ENCODE measurements at regions not wholly inside any gene's neighbourhood (a gene's known extent, or its start where the extent isn't known, plus 50 kb on each side); places are given as distances from the start of the nearest gene placed in this dataset.
"Not testable (repeated sequence)": the region's sequence is repeated elsewhere in the genome, so short reads cannot be mapped to it uniquely, and the experiment has no call there.

GRCh38 chr14:40252817-40253447 lies 820.7 kb upstream of the FBXO33 start:
- no peak overlapping the region for H3K27ac Mint-ChIP-seq
- no peak overlapping the region for H3K4me3 Mint-ChIP-seq
- DNase-seq (no peak), ATAC-seq (replicated peaks in 1 of 2) (no peak)
- no peaks in the 10 kb centered on the region for H3K36me3 Mint-ChIP-seq (ENCODE audit: insufficient read depth in 2 of 2)
- no peaks in the 10 kb centered on the region for H3K27me3 Mint-ChIP-seq (ENCODE audit: low read depth)
- peaks cover 0 to 1% of the 10 kb centered on the region in 2 donors for H3K9me3 Mint-ChIP-seq
- no peaks in the 10 kb centered on the region for H3K4me1 Mint-ChIP-seq (ENCODE audit: low read depth)

- Mint-ChIP-seq H3K27me3 (ENCODE audit: low read depth) (no peaks in the 10 kb centered on the region), H3K4me1 (ENCODE audit: low read depth) (no peaks in the 10 kb centered on the region), H3K9me3 (peaks cover 1 to 2% of the 10 kb centered on the region in 2 donors), H3K36me3 (ENCODE audit: insufficient read depth in 2 of 2) (no peaks in the 10 kb centered on the region), H3K27ac (no peak overlapping the region), H3K4me3 (no peak overlapping the region)
- no peak for DNase-seq
- no peak for ATAC-seq (replicated peaks in 1 of 2)
Measured at GRCh38 chr14:40248671-40249070, 816.4 kb upstream of the FBXO33 start.

GRCh38 chr14:40240245-40240859 lies 808.1 kb upstream of the FBXO33 start:
- no peak for ATAC-seq (replicated peaks in 1 of 2)
- Mint-ChIP-seq H3K36me3 (ENCODE audit: insufficient read depth in 2 of 2) (no peaks in the 10 kb centered on the region), H3K27me3 (ENCODE audit: low read depth) (no peaks in the 10 kb centered on the region), H3K4me1 (ENCODE audit: low read depth) (no peaks in the 10 kb centered on the region), H3K9me3 (peaks cover 7 to 8% of the 10 kb centered on the region in 2 donors), H3K27ac (no peak overlapping the region), H3K4me3 (no peak overlapping the region)
- DNase-seq = no peak

- H3K4me1 Mint-ChIP-seq (ENCODE audit: low read depth) = no peaks in the 10 kb centered on the region
- peaks cover 9 to 16% of the 10 kb centered on the region in 2 donors for H3K9me3 Mint-ChIP-seq
- no peaks in the 10 kb centered on the region for H3K27me3 Mint-ChIP-seq (ENCODE audit: low read depth)
- DNase-seq (no peak), ATAC-seq (replicated peaks in 1 of 2) (no peak)
- H3K36me3 Mint-ChIP-seq (ENCODE audit: insufficient read depth in 2 of 2) = no peaks in the 10 kb centered on the region
- no peak overlapping the region for H3K4me3 Mint-ChIP-seq
- no peak overlapping the region for H3K27ac Mint-ChIP-seq
Measured at GRCh38 chr14:40232302-40232701, 800.1 kb upstream of the FBXO33 start.

DNA sequence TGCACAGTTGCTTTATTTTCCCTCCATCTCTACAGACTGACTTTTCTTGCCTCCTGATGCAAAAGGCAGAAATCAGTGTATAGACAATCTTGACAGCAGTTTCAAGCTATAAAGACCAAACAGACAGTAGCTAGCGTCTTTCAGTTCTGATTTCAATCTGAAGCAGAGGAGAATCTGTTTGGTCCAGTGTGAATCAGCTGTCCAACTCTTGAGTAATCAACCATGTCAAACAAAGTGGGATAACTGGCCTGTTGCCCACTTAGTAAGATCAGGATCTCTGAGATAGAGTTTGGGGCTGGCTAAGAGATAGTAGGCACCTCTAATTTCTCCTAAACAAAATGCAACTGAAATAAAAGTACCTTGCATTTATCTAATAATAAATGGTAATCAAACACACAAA lies 797.4 kb upstream of the FBXO33 start:
- no peak for DNase-seq
- Mint-ChIP-seq H3K4me3 (no peak overlapping the region), H3K27ac (no peak overlapping the region), H3K4me1 (ENCODE audit: low read depth) (no peaks in the 10 kb centered on the region), H3K9me3 (peaks cover 10 to 12% of the 10 kb centered on the region in 2 donors), H3K27me3 (ENCODE audit: low read depth) (no peaks in the 10 kb centered on the region), H3K36me3 (ENCODE audit: insufficient read depth in 2 of 2) (no peaks in the 10 kb centered on the region)
- no peak for ATAC-seq (replicated peaks in 1 of 2)

- Mint-ChIP-seq H3K4me3 (no peak overlapping the region), H3K4me1 (ENCODE audit: low read depth) (no peaks in the 10 kb centered on the region), H3K27me3 (ENCODE audit: low read depth) (no peaks in the 10 kb centered on the region), H3K9me3 (peaks cover 10 to 13% of the 10 kb centered on the region in 2 donors), H3K36me3 (ENCODE audit: insufficient read depth in 2 of 2) (no peaks in the 10 kb centered on the region), H3K27ac (no peak overlapping the region)
- ATAC-seq (replicated peaks in 1 of 2) (no peak), DNase-seq (no peak)
Measured at GRCh38 chr14:40222996-40223395, 790.8 kb upstream of the FBXO33 start.

DNA sequence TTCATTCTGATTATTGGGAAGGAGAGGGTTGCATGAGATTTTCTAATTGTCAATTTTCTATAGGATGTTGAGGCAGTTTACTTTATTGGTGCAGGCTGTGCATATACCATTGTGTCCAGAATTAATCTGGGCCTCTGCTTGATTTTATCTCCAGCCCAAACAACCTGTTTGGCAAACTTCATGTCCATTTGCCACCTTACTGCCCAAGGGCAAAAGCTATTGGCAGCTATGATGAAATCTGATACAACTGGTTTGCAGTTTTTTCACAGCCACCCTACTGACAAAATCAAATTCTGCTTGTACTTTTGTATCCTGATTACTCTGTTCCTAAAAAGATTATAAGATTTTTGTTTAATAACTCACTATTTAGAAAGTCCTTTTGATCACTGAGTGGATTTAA lies 789.2 kb upstream of the FBXO33 start:
- H3K36me3 Mint-ChIP-seq (ENCODE audit: insufficient read depth in 2 of 2) = no peaks in the 10 kb centered on the region
- H3K9me3 Mint-ChIP-seq = peaks cover 4 to 5% of the 10 kb centered on the region in 2 donors
- no peaks in the 10 kb centered on the region for H3K4me1 Mint-ChIP-seq (ENCODE audit: low read depth)
- H3K27me3 Mint-ChIP-seq (ENCODE audit: low read depth) = no peaks in the 10 kb centered on the region
- DNase-seq (no peak), ATAC-seq (replicated peaks in 1 of 2) (no peak)
- H3K4me3 Mint-ChIP-seq = no peak overlapping the region
- H3K27ac Mint-ChIP-seq = no peak overlapping the region

DNA sequence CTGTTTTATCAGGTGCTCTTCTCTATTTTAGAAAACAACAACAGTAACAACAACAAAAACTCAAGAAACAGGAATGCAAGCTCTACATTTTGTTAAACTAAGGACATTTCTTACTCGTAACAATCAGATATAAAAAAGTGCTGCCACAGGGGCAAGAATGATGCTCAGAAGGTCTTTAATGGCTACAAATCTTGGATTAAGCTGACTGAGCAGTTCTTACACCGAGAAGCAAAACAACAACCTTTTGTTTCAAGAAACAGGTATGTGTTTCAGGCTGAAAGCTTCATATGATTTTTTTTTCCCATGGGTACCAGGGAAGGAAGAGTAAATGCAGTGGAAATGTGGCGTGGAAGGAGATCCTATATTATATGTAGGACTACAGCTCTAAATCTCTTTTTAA lies 786.8 kb upstream of the FBXO33 start:
- H3K4me1 Mint-ChIP-seq (ENCODE audit: low read depth) = no peaks in the 10 kb centered on the region
- H3K27ac Mint-ChIP-seq = no peak overlapping the region
- DNase-seq (no peak), ATAC-seq (replicated peaks in 1 of 2) (no peak)
- H3K9me3 Mint-ChIP-seq = peaks cover 3 to 5% of the 10 kb centered on the region in 2 donors
- H3K36me3 Mint-ChIP-seq (ENCODE audit: insufficient read depth in 2 of 2) = no peaks in the 10 kb centered on the region
- no peak overlapping the region for H3K4me3 Mint-ChIP-seq
- H3K27me3 Mint-ChIP-seq (ENCODE audit: low read depth) = no peaks in the 10 kb centered on the region

GRCh38 chr14:40218282-40218941 lies 786.2 kb upstream of the FBXO33 start:
- H3K9me3 Mint-ChIP-seq = peaks cover 4 to 5% of the 10 kb centered on the region in 2 donors
- no peak overlapping the region for H3K4me3 Mint-ChIP-seq
- ATAC-seq (replicated peaks in 1 of 2) (no peak), DNase-seq (no peak)
- H3K4me1 Mint-ChIP-seq (ENCODE audit: low read depth) = no peaks in the 10 kb centered on the region
- H3K27ac Mint-ChIP-seq = peak overlapping the region; percentile 20
- no peaks in the 10 kb centered on the region for H3K36me3 Mint-ChIP-seq (ENCODE audit: insufficient read depth in 2 of 2)
- no peaks in the 10 kb centered on the region for H3K27me3 Mint-ChIP-seq (ENCODE audit: low read depth)

DNA sequence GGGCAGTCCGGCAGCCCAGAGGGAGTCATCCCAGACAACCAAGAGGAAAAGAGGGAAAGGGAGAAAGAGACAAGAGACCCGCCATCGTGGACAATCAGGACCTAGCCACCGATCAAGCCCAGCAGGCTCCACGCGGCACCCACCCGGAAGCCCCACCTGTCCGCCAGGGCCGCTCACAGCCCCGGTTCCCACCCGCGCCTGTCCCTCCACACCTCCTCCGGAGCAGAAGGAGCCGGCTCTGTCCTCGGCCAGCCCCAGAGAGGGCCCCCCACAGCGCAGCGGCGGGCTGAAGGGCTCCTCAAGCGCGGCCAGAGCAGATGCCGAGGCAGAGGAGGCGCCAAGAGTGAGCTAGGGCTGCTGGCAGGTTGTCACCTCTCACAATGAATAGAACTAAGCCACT lies 784.7 kb upstream of the FBXO33 start:
- DNase-seq (no peak), ATAC-seq (replicated peaks in 1 of 2) (no peak)
- Mint-ChIP-seq H3K4me1 (ENCODE audit: low read depth) (no peaks in the 10 kb centered on the region), H3K9me3 (peaks cover 2% of the 10 kb centered on the region in 2 donors), H3K36me3 (ENCODE audit: insufficient read depth in 2 of 2) (no peaks in the 10 kb centered on the region), H3K4me3 (no peak overlapping the region), H3K27me3 (ENCODE audit: low read depth) (no peaks in the 10 kb centered on the region), H3K27ac (no peak overlapping the region)

- DNase-seq; H3K27me3 Mint-ChIP-seq (ENCODE audit: low read depth); H3K4me1 Mint-ChIP-seq (ENCODE audit: low read depth); H3K27ac Mint-ChIP-seq; H3K9me3 Mint-ChIP-seq; H3K36me3 Mint-ChIP-seq (ENCODE audit: insufficient read depth in 2 of 2); ATAC-seq (replicated peaks in 1 of 2); H3K4me3 Mint-ChIP-seq: not testable (repeated sequence)
Measured at GRCh38 chr14:40216408-40216807, 784.2 kb upstream of the FBXO33 start.

GRCh38 chr14:40213701-40214100 lies 781.5 kb upstream of the FBXO33 start:
- no peak overlapping the region for H3K4me3 Mint-ChIP-seq
- peaks cover 2% of the 10 kb centered on the region in 2 donors for H3K9me3 Mint-ChIP-seq
- H3K27me3 Mint-ChIP-seq (ENCODE audit: low read depth) = no peaks in the 10 kb centered on the region
- H3K27ac Mint-ChIP-seq = no peak overlapping the region
- ATAC-seq (replicated peaks in 1 of 2) (no peak), DNase-seq (no peak)
- no peaks in the 10 kb centered on the region for H3K36me3 Mint-ChIP-seq (ENCODE audit: insufficient read depth in 2 of 2)
- H3K4me1 Mint-ChIP-seq (ENCODE audit: low read depth) = no peaks in the 10 kb centered on the region

DNA sequence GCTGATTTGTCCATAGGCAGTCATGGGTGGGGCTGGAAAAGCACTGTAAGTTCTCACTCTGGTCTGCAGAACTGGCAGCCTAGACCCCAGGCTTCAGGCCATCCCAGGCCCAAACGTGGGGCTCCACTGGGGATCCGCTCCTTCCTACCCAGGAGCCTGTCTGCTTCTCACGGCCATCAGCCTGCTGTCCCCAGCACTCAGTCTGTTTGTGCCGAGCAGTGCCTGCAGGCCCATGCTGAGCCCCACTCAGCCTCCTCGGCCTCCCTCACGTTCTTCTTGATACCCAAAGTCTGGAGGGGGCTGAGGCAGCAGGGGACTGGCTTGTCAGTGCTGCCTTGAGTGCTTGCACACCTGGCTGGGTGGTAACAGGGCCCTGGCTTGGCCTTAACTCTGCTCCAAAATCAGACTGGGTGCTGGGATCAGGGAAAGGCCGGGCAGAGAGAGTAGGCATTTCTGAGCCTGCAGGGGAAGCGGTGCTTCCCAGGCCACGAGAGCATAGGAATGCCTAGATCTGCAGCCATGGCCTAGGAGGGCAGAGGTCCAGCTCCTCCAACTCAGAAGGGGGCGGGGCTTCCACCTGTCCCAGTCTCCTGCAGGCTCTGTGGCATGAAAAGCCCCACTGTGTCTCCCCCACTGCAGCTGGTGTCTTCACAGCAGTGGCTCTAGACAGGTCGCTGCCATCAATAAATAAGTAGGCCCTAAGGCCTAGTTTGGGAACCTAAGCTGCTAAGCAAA lies 772.4 kb upstream of the FBXO33 start:
- Mint-ChIP-seq H3K27ac (no peak overlapping the region), H3K9me3 (no peaks in the 10 kb centered on the region), H3K4me1 (ENCODE audit: low read depth) (no peaks in the 10 kb centered on the region), H3K36me3 (ENCODE audit: insufficient read depth in 2 of 2) (no peaks in the 10 kb centered on the region), H3K4me3 (no peak overlapping the region), H3K27me3 (ENCODE audit: low read depth) (no peaks in the 10 kb centered on the region)
- DNase-seq = no peak
- ATAC-seq (replicated peaks in 1 of 2) = no peak
